ENCODE measurements at regions not wholly inside any gene's neighbourhood (a gene's known extent, or its start where the extent isn't known, plus 50 kb on each side); places are given as distances from the start of the nearest gene placed in this dataset.

- FAIRE-seq (no peak), DNase-seq (ENCODE audit: low read depth, low spot score) (no peak)
- no peak overlapping the region for H3K27ac ChIP-seq (ENCODE audit: insufficient read depth, low read depth, low read length)
- no peaks in the 10 kb centered on the region for H4K20me1 ChIP-seq (replicated peaks; ENCODE audit: control insufficient read depth, extremely low read depth, insufficient read depth, low read length)
- no peak for TF ChIP-seq EZH2 (IDR thresholded peaks at IDR 0.05; ENCODE audit: borderline replicate concordance, low read depth, low read length, severe bottlenecking)
- no peak for TF ChIP-seq GATA2 (IDR thresholded peaks at IDR 0.05; ENCODE audit: insufficient read depth, insufficient read length, low read depth, low read length)
- no peak for TF ChIP-seq JUN (IDR thresholded peaks at IDR 0.05; ENCODE audit: borderline replicate concordance, insufficient read depth, insufficient read length, low read depth)
- no peak for TF ChIP-seq POLR2AphosphoS5 (IDR thresholded peaks at IDR 0.05; ENCODE audit: insufficient read depth, low read depth, low read length)
- no peak for TF ChIP-seq MYC (IDR thresholded peaks at IDR 0.05; ENCODE audit: low read depth, low read length)
- TF ChIP-seq MAX (IDR thresholded peaks at IDR 0.05; ENCODE audit: insufficient read depth, insufficient read length), result no peak
- TF ChIP-seq, protein P1, sequence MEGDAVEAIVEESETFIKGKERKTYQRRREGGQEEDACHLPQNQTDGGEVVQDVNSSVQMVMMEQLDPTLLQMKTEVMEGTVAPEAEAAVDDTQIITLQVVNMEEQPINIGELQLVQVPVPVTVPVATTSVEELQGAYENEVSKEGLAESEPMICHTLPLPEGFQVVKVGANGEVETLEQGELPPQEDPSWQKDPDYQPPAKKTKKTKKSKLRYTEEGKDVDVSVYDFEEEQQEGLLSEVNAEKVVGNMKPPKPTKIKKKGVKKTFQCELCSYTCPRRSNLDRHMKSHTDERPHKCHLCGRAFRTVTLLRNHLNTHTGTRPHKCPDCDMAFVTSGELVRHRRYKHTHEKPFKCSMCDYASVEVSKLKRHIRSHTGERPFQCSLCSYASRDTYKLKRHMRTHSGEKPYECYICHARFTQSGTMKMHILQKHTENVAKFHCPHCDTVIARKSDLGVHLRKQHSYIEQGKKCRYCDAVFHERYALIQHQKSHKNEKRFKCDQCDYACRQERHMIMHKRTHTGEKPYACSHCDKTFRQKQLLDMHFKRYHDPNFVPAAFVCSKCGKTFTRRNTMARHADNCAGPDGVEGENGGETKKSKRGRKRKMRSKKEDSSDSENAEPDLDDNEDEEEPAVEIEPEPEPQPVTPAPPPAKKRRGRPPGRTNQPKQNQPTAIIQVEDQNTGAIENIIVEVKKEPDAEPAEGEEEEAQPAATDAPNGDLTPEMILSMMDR (IDR thresholded peaks at IDR 0.05; ENCODE audit: extremely low read depth in 1 of 2, insufficient read depth in 1 of 2, low read depth in 1 of 2, low read length in 2 of 2), result no peak
- no peak for TF ChIP-seq POLR2A (IDR thresholded peaks at IDR 0.05; ENCODE audit: low read depth, low read length)
- TF ChIP-seq FOS (IDR thresholded peaks at IDR 0.05; ENCODE audit: borderline replicate concordance, insufficient read depth, low read length), result no peak
- no TSS peak for BruUV-seq (replicated peaks)
- H3K36me3 ChIP-seq (ENCODE audit: control insufficient read depth in 2 of 2, extremely low read depth in 1 of 2, insufficient read depth in 2 of 2, low read length in 2 of 2), result no peaks in the 10 kb centered on the region
- ChIA-PET POLR2A (no interaction called here), CTCF (interaction anchor here (0.7 to 2.1 kb wide), 2 partner anchors 10 to 16 kb away, joined by 3 to 6 read pairs; no protein-coding TSS in a partner anchor)
- no peaks in the 10 kb centered on the region for H3K9me3 ChIP-seq (replicated peaks; ENCODE audit: control insufficient read depth, insufficient read depth, low read length)
- no peaks in the 10 kb centered on the region for H3K4me1 ChIP-seq (ENCODE audit: control insufficient read depth, extremely low read depth, insufficient read depth, low read length)
- dilution Hi-C loops (cut with MboI; ENCODE audit: extremely low pct_ligation_motif_present, low sequenced_read_pairs) (no loop called here), intact Hi-C loops (cut with micrococcal nuclease) (no loop called here)
- no peaks in the 10 kb centered on the region for H3K79me2 ChIP-seq (ENCODE audit: control insufficient read depth, insufficient read depth, low read length)
- H3K4me2 ChIP-seq (ENCODE audit: insufficient read depth, low read length), result no peak overlapping the region
- H3K9ac ChIP-seq (replicated peaks; ENCODE audit: extremely low read depth, insufficient read depth, low read length), result no peak overlapping the region
- no peaks in the 10 kb centered on the region for H3K9me1 ChIP-seq (replicated peaks; ENCODE audit: control insufficient read depth, extremely low read depth, insufficient read depth, low read length)
- no peak overlapping the region for H2AFZ ChIP-seq (ENCODE audit: low read depth, low read length)
- H3K4me3 ChIP-seq (replicated peaks in 1 of 3; ENCODE audit: insufficient read depth in 1 of 3, low read depth in 1 of 3, low read length in 3 of 3), result no peak overlapping the region
- no peaks in the 10 kb centered on the region for H3K27me3 ChIP-seq (ENCODE audit: control insufficient read depth in 2 of 2, insufficient read depth in 2 of 2, low read length in 2 of 2)
These were observed 74.4 kb upstream of the KLF13 start for GRCh38 chr15:31252171-31252785.
